ENCODE measurements at regions not wholly inside any gene's neighbourhood (a gene's known extent, or its start where the extent isn't known, plus 50 kb on each side); places are given as distances from the start of the nearest gene placed in this dataset.

- DNase-seq (ENCODE audit: low read depth) = no peak
Measured at GRCh38 chr19:30621326-30621920, 249.2 kb downstream of the ZNF536 start.

GRCh38 chr19:30620354-30620753 lies 248.2 kb downstream of the ZNF536 start:
- TF ChIP-seq, protein P1, sequence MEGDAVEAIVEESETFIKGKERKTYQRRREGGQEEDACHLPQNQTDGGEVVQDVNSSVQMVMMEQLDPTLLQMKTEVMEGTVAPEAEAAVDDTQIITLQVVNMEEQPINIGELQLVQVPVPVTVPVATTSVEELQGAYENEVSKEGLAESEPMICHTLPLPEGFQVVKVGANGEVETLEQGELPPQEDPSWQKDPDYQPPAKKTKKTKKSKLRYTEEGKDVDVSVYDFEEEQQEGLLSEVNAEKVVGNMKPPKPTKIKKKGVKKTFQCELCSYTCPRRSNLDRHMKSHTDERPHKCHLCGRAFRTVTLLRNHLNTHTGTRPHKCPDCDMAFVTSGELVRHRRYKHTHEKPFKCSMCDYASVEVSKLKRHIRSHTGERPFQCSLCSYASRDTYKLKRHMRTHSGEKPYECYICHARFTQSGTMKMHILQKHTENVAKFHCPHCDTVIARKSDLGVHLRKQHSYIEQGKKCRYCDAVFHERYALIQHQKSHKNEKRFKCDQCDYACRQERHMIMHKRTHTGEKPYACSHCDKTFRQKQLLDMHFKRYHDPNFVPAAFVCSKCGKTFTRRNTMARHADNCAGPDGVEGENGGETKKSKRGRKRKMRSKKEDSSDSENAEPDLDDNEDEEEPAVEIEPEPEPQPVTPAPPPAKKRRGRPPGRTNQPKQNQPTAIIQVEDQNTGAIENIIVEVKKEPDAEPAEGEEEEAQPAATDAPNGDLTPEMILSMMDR (IDR thresholded peaks at IDR 0.05; ENCODE audit: insufficient read depth, low read length, poor library complexity, severe bottlenecking) = no peak
- Histone ChIP-seq H3K36me3 (ENCODE audit: control insufficient read depth, insufficient read depth, low read length) (no peaks in the 10 kb centered on the region), H3K4me3 (ENCODE audit: low read depth, low read length) (no peak overlapping the region), H3K27me3 (ENCODE audit: control insufficient read depth, insufficient read depth, low read length) (no peaks in the 10 kb centered on the region)
- no peak for DNase-seq (ENCODE audit: low read depth)

More at GRCh38 chr19:30621326-30621920, 249.2 kb downstream of the ZNF536 start:
- Histone ChIP-seq H3K36me3 (ENCODE audit: control insufficient read depth, insufficient read depth, low read length) (no peaks in the 10 kb centered on the region), H3K27me3 (ENCODE audit: control insufficient read depth, insufficient read depth, low read length) (no peaks in the 10 kb centered on the region), H3K4me3 (ENCODE audit: low read depth, low read length) (no peak overlapping the region)
- TF ChIP-seq, protein P1 (IDR thresholded peaks at IDR 0.05; ENCODE audit: insufficient read depth, low read length, poor library complexity, severe bottlenecking) = no peak

GRCh38 chr19:30609656-30610270 lies 237.6 kb downstream of the ZNF536 start:
- Histone ChIP-seq H3K27me3 (ENCODE audit: control insufficient read depth, insufficient read depth, low read length) (no peaks in the 10 kb centered on the region), H3K36me3 (ENCODE audit: control insufficient read depth, insufficient read depth, low read length) (no peaks in the 10 kb centered on the region), H3K4me3 (ENCODE audit: low read depth, low read length) (no peak overlapping the region)
- DNase-seq (ENCODE audit: low read depth) = no peak
- TF ChIP-seq, protein P1 (IDR thresholded peaks at IDR 0.05; ENCODE audit: insufficient read depth, low read length, poor library complexity, severe bottlenecking) = no peak

- TF ChIP-seq, protein P1 (IDR thresholded peaks at IDR 0.05; ENCODE audit: insufficient read depth, low read length, poor library complexity, severe bottlenecking) = no peak
- no peak for DNase-seq (ENCODE audit: low read depth)
- H3K4me3 ChIP-seq (ENCODE audit: low read depth, low read length) = no peak overlapping the region
- H3K36me3 ChIP-seq (ENCODE audit: control insufficient read depth, insufficient read depth, low read length) = no peaks in the 10 kb centered on the region
- no peaks in the 10 kb centered on the region for H3K27me3 ChIP-seq (ENCODE audit: control insufficient read depth, insufficient read depth, low read length)
Measured at GRCh38 chr19:30608471-30608870, 236.3 kb downstream of the ZNF536 start.

Measured in kidney epithelial cell (primary cell).